ENCODE measurements at regions not wholly inside any gene's neighbourhood (a gene's known extent, or its start where the extent isn't known, plus 50 kb on each side); places are given as distances from the start of the nearest gene placed in this dataset.
"Not testable (repeated sequence)": the region's sequence is repeated elsewhere in the genome, so short reads cannot be mapped to it uniquely, and the experiment has no call there.

GRCh38 chr21:14753466-14754258 lies 207.5 kb upstream of the SAMSN1 start:
- no peak for DNase-seq

- DNase-seq: no peak
Measured at GRCh38 chr21:14753069-14753465, 207.0 kb upstream of the SAMSN1 start.

GRCh38 chr21:14752345-14752909 lies 206.3 kb upstream of the SAMSN1 start:
- no peak for DNase-seq

GRCh38 chr21:14751602-14752344 lies 205.7 kb upstream of the SAMSN1 start:
- DNase-seq: no peak

GRCh38 chr21:14751011-14751410 lies 204.9 kb upstream of the SAMSN1 start:
- no peak for DNase-seq

- DNase-seq: no peak
Measured at GRCh38 chr21:14750041-14750440, 203.9 kb upstream of the SAMSN1 start.

GRCh38 chr21:14748662-14749061 lies 202.5 kb upstream of the SAMSN1 start:
- no peak for DNase-seq

- no peak for DNase-seq
Measured at GRCh38 chr21:14744368-14744767, 198.3 kb upstream of the SAMSN1 start.

GRCh38 chr21:14742119-14742518 lies 196.0 kb upstream of the SAMSN1 start:
- DNase-seq: no peak

GRCh38 chr21:14741256-14741655 lies 195.1 kb upstream of the SAMSN1 start:
- no peak for DNase-seq

- no peak for DNase-seq
Measured at GRCh38 chr21:14740692-14741091, 194.6 kb upstream of the SAMSN1 start.

GRCh38 chr21:14740116-14740515 lies 194.0 kb upstream of the SAMSN1 start:
- DNase-seq: no peak

GRCh38 chr21:14739590-14739989 lies 193.5 kb upstream of the SAMSN1 start:
- no peak for DNase-seq

- not testable (repeated sequence) for DNase-seq
Measured at GRCh38 chr21:14738576-14738975, 192.5 kb upstream of the SAMSN1 start.

GRCh38 chr21:14737922-14738321 lies 191.8 kb upstream of the SAMSN1 start:
- DNase-seq: no peak

GRCh38 chr21:14737284-14737691 lies 191.2 kb upstream of the SAMSN1 start:
- DNase-seq: no peak

- DNase-seq: no peak
Measured at GRCh38 chr21:14736672-14737071, 190.6 kb upstream of the SAMSN1 start.

- DNase-seq: no peak
Measured at GRCh38 chr21:14736162-14736561, 190.0 kb upstream of the SAMSN1 start.

- no peak for DNase-seq
Measured at GRCh38 chr21:14734833-14735232, 188.7 kb upstream of the SAMSN1 start.

GRCh38 chr21:14734191-14734590 lies 188.1 kb upstream of the SAMSN1 start:
- no peak for DNase-seq

GRCh38 chr21:14725219-14725618 lies 179.1 kb upstream of the SAMSN1 start:
- DNase-seq: no peak

- DNase-seq: no peak
Measured at GRCh38 chr21:14722841-14723483, 176.8 kb upstream of the SAMSN1 start.

- DNase-seq: no peak
Measured at GRCh38 chr21:14720237-14720636, 174.1 kb upstream of the SAMSN1 start.

- DNase-seq: no peak
Measured at GRCh38 chr21:14718951-14719350, 172.8 kb upstream of the SAMSN1 start.
